GM23338 (cell line): ENCODE measurements at regions not wholly inside any gene's neighbourhood (a gene's known extent, or its start where the extent isn't known, plus 50 kb on each side); places are given as distances from the start of the nearest gene placed in this dataset.

Experiments used
- CTCF ChIP-seq, 2 experiments: fragments of 200-600 bp in 1 of 2; sonication (generic) in 1 of 2; conservative IDR thresholded peaks; 2 replicates each; pipeline versions ENCODE4 v1.5.1 to v1.6.1; 2016 to 2017; ENCODE audit warnings: antibody characterized with exemption in 2 of 2, low read depth in 2 of 2, mild to moderate bottlenecking in 2 of 2, moderate library complexity in 1 of 2
- EZH2 ChIP-seq: fragments of 200-600 bp; sonication (generic); IDR thresholded peaks from one replicate; pipeline ENCODE4 v1.8.0; 2017; ENCODE audit warnings: antibody characterized with exemption, mild to moderate bottlenecking, low read depth; ENCODE audit not compliant: unreplicated experiment
- EZH2phosphoT487 ChIP-seq: fragments of 200-600 bp; sonication (generic); IDR thresholded peaks from one replicate; pipeline ENCODE4 v1.8.1; 2018; ENCODE audit warnings: antibody characterized with exemption; ENCODE audit not compliant: unreplicated experiment
- NANOG ChIP-seq: IDR thresholded peaks from 2 replicates; pipeline ENCODE4 v1.6.1; 2016; ENCODE audit warnings: antibody characterized with exemption, borderline replicate concordance
- POLR2AphosphoS5 ChIP-seq: IDR thresholded peaks from 2 replicates; pipeline ENCODE4 v1.6.1; 2016; ENCODE audit warnings: antibody characterized with exemption, low read depth
- REST ChIP-seq: IDR thresholded peaks from one replicate; pipeline ENCODE4 v1.6.1; 2018; ENCODE audit warnings: antibody characterized with exemption; ENCODE audit not compliant: unreplicated experiment
- STAT1 ChIP-seq: IDR thresholded peaks from one replicate; pipeline ENCODE4 v1.6.1; 2016; ENCODE audit warnings: antibody characterized with exemption; ENCODE audit not compliant: unreplicated experiment
- ZNF114 ChIP-seq: fragments of 250-450 bp; sonication (Bioruptor Pico); IDR thresholded peaks from 2 replicates; pipeline ENCODE4 v1.5.0; 2020; ENCODE audit warnings: mild to moderate bottlenecking, moderate library complexity
- ZNF331 ChIP-seq: fragments of 250-450 bp; sonication (Bioruptor Pico); IDR thresholded peaks from 2 replicates; pipeline ENCODE4 v1.5.0; 2020; ENCODE audit warnings: low read depth, mild to moderate bottlenecking, moderate library complexity

- TF ChIP-seq NANOG, result no peak
- TF ChIP-seq REST, result no peak
- no peak for TF ChIP-seq EZH2phosphoT487
- TF ChIP-seq EZH2, result no peak
- no peak for TF ChIP-seq POLR2AphosphoS5
- no peak for TF ChIP-seq CTCF (conservative IDR thresholded peaks at IDR 0.05; ENCODE audit: low read depth in 2 of 2)
- TF ChIP-seq ZNF331, result no peak
- no peak for TF ChIP-seq ZNF114 (CRISPR knock-in tag)
- no peak for TF ChIP-seq STAT1
These were observed 207.4 kb downstream of the EPHA4 start for GRCh38 chr2:221364672-221365071.
